ENCODE measurements at regions not wholly inside any gene's neighbourhood (a gene's known extent, or its start where the extent isn't known, plus 50 kb on each side); places are given as distances from the start of the nearest gene placed in this dataset.

- no peak for TF ChIP-seq CTCF (IDR thresholded peaks at IDR 0.05)
- TF ChIP-seq POLR2A (IDR thresholded peaks at IDR 0.05), result no peak
Observed at GRCh38 chr12:107474639-107475539, 210.7 kb upstream of the PWP1 start.
